ENCODE measurements at regions not wholly inside any gene's neighbourhood (a gene's known extent, or its start where the extent isn't known, plus 50 kb on each side); places are given as distances from the start of the nearest gene placed in this dataset.

DNA sequence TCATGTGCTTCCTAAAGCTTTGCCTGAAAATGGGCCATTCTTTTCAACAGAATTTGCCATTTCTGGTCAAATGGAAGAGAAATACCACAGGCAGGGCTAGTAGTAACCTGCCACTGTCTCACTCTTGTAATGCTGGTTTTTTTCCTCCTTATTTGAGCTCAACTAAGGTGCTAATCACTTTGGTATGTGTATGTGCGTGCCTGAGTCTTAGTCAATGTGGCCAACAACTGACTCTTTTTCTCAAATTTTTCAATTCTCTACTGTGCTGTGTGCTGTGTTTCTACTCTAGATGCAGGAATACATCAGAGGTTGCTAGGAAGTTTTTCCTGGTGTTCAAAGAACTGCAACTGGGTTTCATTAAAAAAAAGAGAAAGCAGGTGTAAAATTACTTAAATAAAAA lies 870.2 kb downstream of the EFNB2 start:
- Histone ChIP-seq H3K4me1 (no peaks in the 10 kb centered on the region), H3K27me3 (no peaks in the 10 kb centered on the region), H3K27ac (no peak overlapping the region), H3K4me3 (no peak overlapping the region), H3K9me3 (no peaks in the 10 kb centered on the region), H3K36me3 (no peaks in the 10 kb centered on the region)
- TF ChIP-seq POLR2A (IDR thresholded peaks at IDR 0.05): no peak
- TF ChIP-seq, protein P1, sequence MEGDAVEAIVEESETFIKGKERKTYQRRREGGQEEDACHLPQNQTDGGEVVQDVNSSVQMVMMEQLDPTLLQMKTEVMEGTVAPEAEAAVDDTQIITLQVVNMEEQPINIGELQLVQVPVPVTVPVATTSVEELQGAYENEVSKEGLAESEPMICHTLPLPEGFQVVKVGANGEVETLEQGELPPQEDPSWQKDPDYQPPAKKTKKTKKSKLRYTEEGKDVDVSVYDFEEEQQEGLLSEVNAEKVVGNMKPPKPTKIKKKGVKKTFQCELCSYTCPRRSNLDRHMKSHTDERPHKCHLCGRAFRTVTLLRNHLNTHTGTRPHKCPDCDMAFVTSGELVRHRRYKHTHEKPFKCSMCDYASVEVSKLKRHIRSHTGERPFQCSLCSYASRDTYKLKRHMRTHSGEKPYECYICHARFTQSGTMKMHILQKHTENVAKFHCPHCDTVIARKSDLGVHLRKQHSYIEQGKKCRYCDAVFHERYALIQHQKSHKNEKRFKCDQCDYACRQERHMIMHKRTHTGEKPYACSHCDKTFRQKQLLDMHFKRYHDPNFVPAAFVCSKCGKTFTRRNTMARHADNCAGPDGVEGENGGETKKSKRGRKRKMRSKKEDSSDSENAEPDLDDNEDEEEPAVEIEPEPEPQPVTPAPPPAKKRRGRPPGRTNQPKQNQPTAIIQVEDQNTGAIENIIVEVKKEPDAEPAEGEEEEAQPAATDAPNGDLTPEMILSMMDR (IDR thresholded peaks at IDR 0.05): no peak
- TF ChIP-seq POLR2AphosphoS5 (IDR thresholded peaks at IDR 0.05): no peak
- intact Hi-C loops (cut with DNase I; ENCODE audit: low total_unique reads): no loop called here
- no peak for DNase-seq (ENCODE audit: low spot score in 2 of 2)

DNA sequence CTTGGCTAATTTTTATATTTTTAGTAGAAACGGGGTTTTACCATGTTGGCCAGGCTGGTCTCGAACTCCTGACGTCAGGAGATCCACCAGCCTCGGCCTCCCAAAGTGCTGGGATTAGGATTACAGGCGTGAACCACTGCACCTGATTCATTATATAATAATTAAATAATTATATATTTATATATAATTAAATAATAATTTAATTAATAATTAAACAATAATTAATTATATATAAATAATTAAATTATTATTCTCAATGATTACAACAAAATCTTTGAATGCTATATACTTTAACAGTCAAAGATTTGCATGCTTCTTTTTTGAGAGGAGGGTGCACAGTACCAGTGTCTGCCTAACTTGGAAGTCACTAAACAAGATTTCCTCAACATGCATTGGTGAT lies 872.3 kb downstream of the EFNB2 start:
- no peak overlapping the region for H3K4me3 ChIP-seq
- no peak for TF ChIP-seq POLR2A (IDR thresholded peaks at IDR 0.05)
- TF ChIP-seq, protein P1 (IDR thresholded peaks at IDR 0.05): no peak
- no peaks in the 10 kb centered on the region for H3K27me3 ChIP-seq
- no peaks in the 10 kb centered on the region for H3K9me3 ChIP-seq
- intact Hi-C loops (cut with DNase I; ENCODE audit: low total_unique reads): no loop called here
- H3K27ac ChIP-seq: no peak overlapping the region
- H3K4me1 ChIP-seq: no peaks in the 10 kb centered on the region
- no peak for DNase-seq (ENCODE audit: low spot score in 2 of 2)
- no peaks in the 10 kb centered on the region for H3K36me3 ChIP-seq

DNA sequence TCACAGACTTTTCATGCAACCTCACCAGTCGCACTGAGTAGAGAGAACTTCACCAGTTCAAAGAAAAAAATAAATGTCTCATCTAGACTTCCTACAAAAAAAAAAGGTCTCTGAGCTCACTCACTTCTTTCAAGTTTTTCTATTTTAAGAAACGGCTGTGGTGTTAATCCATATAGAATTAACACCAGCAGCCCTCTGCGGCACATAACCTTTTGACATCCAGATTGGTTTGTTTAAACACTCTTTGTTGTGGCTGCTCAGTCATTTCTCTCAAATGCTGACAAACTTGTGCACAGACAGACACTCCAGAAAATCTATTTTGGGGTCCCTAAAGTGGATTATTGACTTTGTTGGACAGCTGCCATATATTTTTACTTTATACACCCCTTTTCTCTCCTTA lies 874.9 kb downstream of the EFNB2 start:
- no peak for TF ChIP-seq POLR2A (IDR thresholded peaks at IDR 0.05)
- Histone ChIP-seq H3K4me1 (no peaks in the 10 kb centered on the region), H3K27me3 (no peaks in the 10 kb centered on the region), H3K27ac (no peak overlapping the region), H3K9me3 (no peaks in the 10 kb centered on the region), H3K36me3 (no peaks in the 10 kb centered on the region), H3K4me3 (no peak overlapping the region)
- no peak for DNase-seq (ENCODE audit: low spot score in 2 of 2)
- intact Hi-C loops (cut with DNase I; ENCODE audit: low total_unique reads): no loop called here

DNA sequence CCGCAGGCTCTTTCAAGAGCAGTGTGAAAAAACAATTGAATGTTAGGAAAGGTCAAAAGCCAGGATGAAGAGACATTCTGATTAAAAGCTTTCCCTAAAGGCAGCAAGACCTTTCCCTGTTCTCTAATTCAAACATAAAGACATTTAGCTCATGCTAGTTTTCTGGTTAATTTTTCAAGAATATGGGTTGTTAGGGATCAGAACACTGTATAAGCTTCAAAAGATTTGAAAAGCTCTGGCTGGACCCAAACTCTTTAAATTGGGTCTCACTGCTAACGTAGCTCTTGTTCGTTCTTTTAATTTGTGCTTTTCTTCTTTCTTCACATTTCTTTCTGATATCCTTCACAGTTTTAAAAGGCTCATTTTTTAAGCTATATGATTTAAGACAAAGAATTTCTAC lies 877.0 kb downstream of the EFNB2 start:
- no peaks in the 10 kb centered on the region for H3K27me3 ChIP-seq
- H3K27ac ChIP-seq: no peak overlapping the region
- H3K4me1 ChIP-seq: no peaks in the 10 kb centered on the region
- no peak overlapping the region for H3K4me3 ChIP-seq
- H3K36me3 ChIP-seq: no peaks in the 10 kb centered on the region
- TF ChIP-seq POLR2A (IDR thresholded peaks at IDR 0.05) (no peak), POLR2AphosphoS5 (IDR thresholded peaks at IDR 0.05) (no peak)
- TF ChIP-seq, protein P1 (IDR thresholded peaks at IDR 0.05): no peak
- intact Hi-C loops (cut with DNase I; ENCODE audit: low total_unique reads): loop anchor here (10.0 kb wide), 1 partner anchor 1556 kb away; no protein-coding TSS in a partner anchor
- DNase-seq (ENCODE audit: low spot score in 2 of 2): no peak
- no peaks in the 10 kb centered on the region for H3K9me3 ChIP-seq

DNA sequence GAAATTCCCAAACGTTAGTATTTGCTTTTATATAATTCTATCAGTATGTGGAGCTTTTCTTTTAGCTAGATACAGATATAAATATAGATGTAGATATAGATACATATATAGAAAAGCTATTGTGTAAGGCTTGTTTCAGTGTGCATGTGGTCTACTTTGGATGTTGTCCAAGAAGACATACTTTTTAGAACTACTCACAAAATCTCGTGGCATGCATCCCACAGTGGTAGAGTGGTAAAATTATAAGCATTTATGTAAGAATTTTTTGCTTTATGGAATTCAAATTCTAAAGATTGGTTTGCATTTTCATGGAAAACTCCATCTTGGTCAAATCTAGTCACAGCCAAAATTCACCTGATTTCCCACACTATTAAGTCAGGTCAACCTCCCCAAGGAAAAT lies 880.4 kb downstream of the EFNB2 start:
- intact Hi-C loops (cut with DNase I; ENCODE audit: low total_unique reads): loop anchor here (10.0 kb wide), 1 partner anchor 1560 kb away; no protein-coding TSS in a partner anchor
- TF ChIP-seq, protein P1 (IDR thresholded peaks at IDR 0.05): no peak
- TF ChIP-seq POLR2AphosphoS5 (IDR thresholded peaks at IDR 0.05) (no peak), POLR2A (IDR thresholded peaks at IDR 0.05) (no peak)
- Histone ChIP-seq H3K27ac (no peak overlapping the region), H3K4me1 (no peaks in the 10 kb centered on the region), H3K4me3 (no peak overlapping the region), H3K36me3 (no peaks in the 10 kb centered on the region), H3K27me3 (no peaks in the 10 kb centered on the region), H3K9me3 (no peaks in the 10 kb centered on the region)
- DNase-seq (ENCODE audit: low spot score in 2 of 2): no peak

DNA sequence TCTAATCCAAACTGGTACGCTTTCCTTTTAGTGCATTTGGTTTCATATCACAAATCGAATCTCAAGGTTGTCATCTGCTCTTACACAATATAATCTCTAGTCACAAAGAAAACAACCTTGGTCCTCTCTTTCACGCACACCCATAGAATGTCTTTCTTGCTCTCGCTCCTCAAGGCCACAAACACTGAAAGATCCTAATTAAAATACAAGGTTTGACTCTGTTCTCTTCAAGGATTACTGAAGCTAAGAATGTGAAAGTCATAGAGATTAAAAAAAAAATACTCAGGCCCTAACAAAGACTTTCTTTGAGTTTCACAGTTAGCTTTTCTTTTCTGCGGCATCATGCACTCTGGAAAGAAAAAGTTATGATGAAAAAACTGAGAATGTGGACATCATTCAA lies 891.5 kb downstream of the EFNB2 start:
- H3K36me3 ChIP-seq: no peaks in the 10 kb centered on the region
- H3K9me3 ChIP-seq: peaks cover 3 to 12% of the 10 kb centered on the region in 2 donors
- H3K4me3 ChIP-seq: no peak overlapping the region

More for the DNA sequence above, 891.5 kb downstream of the EFNB2 start:
- intact Hi-C loops (cut with DNase I; ENCODE audit: low total_unique reads): no loop called here
- H3K4me1 ChIP-seq: no peaks in the 10 kb centered on the region
- DNase-seq (ENCODE audit: low spot score in 2 of 2): no peak
- H3K27ac ChIP-seq: no peak overlapping the region
- TF ChIP-seq POLR2AphosphoS5 (IDR thresholded peaks at IDR 0.05) (no peak), POLR2A (IDR thresholded peaks at IDR 0.05) (no peak)
- TF ChIP-seq, protein P1 (IDR thresholded peaks at IDR 0.05): no peak
- H3K27me3 ChIP-seq: no peaks in the 10 kb centered on the region

Measured in breast epithelium (tissue), 4 donors.